Right lung (tissue), 2 donors: ENCODE measurements at regions not wholly inside any gene's neighbourhood (a gene's known extent, or its start where the extent isn't known, plus 50 kb on each side); places are given as distances from the start of the nearest gene placed in this dataset.
"Not testable (repeated sequence)": the region's sequence is repeated elsewhere in the genome, so short reads cannot be mapped to it uniquely, and the experiment has no call there.

Experiments used
- DNase-seq, 2 donors: peaks; one replicate each; pipeline ENCODE4 v3.0.0-alpha.2; 2013

DNA sequence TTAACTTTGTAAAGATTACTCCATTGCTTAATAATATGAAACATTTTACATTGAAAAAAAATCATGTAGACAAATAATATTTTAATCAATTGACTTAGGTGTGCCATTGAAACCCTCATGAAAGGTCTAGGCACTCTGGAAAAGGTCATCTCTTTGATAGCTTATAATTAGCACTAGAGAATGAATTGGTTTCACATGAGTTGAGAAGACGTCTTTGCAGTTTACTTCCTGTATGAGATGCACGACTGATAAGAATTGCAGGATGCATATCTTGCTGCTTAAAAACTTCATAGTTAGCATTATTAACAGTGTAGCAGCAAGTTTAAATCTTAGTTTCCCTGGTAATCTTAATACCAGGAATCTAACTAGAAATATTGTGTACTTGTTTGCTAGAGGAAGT lies 614.2 kb upstream of the COBL start:
- no peak for DNase-seq

DNA sequence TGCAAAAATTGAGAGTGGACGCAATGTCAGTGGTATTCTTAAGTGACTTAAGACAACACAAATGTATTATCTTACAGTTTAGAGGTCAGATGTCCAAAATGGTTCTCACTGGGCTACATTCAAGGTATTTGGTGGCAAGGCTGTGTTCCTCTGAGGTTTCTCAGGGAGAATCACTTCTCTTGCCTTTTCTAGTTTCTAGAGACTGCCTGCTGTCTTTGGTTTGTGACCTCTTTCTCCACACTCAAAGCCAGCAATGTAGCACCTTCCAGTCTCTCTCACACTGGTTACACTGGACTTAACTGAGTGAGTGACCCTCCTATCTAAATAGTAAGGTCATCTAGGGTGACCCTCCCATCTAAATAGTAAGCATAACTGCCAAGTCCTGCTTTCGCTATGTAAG lies 613.2 kb upstream of the COBL start:
- DNase-seq, result no peak

- DNase-seq, result no peak
These were observed 611.1 kb upstream of the COBL start for GRCh38 chr7:51927738-51928137.

GRCh38 chr7:51918581-51918980 lies 602.0 kb upstream of the COBL start:
- no peak for DNase-seq

DNA sequence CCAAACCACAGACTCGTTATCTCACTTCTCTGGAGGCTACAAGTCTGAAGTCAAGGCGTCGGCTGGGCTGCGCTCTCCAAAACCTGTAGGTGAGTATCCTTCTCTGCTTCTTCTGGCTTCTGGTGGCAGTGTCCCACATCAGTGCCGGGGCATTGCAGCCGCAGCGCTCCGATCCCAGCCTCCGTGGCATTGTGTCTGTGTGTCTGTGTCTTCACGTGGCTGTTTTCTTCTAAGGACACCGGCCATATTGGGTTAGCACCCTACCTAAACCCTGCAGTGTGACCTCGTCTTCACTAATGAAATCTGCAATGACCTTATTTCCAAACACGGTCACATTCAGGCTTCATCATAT lies 584.9 kb upstream of the COBL start:
- no peak for DNase-seq

DNA sequence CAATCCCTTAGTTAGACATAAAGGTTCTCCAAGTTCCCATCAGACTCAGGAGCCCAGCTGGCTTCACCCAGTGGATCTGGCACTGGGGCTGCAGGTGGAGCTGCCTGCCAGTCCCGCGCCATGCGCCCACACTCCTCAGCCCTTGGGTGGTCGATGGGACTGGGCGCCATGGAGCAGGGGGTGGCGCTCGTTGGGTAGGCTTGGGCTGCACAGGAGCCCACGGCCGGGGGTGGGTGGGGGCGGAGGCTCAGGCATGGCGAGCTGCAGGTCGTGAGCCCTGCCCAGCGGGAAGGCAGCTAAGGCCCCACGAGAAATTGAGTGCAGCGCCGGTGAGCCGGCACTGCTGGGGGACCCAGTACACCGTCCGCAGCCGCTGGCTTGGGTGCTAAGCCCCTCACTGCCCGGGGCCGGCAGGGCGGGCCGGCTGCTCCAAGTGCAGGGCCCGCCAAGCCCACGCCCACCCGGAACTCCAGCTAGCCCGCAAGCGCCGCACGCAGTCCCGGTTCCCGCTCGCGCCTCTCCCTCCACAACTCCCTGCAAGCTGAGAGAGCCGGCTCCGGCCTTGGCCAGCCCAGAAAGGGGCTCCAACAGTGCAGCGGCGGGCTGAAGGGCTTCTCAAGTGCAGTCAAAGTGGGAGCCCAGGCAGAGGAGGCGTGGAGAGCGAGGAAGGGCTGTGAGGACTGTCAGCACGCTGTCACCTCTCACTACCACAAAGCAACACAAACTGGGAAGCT lies 584.3 kb upstream of the COBL start:
- not testable (repeated sequence) for DNase-seq

DNA sequence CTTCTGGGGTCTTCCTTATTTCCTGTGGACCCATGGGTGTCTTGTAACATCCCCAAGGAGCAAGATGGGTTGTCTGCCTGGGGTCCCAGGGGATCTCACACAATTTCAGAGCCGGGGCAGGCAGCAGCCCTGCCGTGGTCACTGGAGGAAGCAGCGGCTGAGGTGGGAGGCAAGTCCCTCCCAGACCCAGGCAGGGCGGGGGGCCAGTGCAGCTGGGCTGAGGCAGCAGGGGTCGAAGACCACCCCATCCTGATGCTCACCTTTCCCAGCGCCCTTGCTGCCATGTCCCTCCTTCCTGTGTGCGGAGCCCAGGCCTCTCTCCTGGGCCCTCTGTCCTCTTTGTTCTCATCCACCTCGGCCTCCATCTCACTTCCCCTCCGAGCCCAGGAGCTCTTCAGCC lies 583.0 kb upstream of the COBL start:
- no peak for DNase-seq

DNA sequence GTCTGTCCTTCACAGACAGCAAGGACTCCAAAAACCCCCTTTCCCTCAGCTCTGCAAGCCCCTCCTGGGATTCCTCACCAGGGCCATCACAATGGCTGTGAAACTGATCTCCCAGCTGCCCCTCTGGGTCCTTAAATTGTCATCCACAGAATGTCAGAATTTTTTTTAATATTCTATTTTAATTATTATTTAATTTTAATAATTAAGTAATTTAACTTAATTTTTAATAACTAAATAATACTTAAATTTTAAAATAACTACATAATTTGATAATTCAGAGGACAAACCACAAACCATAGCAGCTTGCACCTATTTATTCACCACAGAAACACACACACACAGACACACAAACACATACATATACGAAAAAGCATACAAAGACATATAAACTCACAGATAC lies 565.8 kb upstream of the COBL start:
- DNase-seq, result no peak

GRCh38 chr7:51881309-51881708 lies 564.7 kb upstream of the COBL start:
- no peak for DNase-seq

- DNase-seq, result no peak
These were observed 562.3 kb upstream of the COBL start for GRCh38 chr7:51878865-51879264.

DNA sequence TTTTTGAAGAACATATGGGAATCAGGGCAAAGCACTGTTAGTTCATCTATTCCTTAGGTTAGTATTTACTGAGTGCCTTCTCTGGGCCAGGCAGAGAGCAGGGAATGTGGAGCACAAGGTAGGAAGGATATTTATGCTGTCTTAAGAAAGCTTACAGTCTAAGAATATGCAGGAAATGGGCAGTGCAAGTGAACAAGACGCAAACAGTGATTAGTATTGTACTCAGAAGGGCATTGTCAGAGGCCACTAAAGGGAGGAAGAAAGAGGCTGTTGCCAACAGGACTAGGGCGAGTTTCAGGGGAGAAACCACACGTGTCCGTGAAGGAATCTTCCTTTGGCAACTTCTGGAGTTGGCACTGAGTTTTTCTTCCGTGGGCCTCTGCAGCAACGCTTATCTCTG lies 552.8 kb upstream of the COBL start:
- no peak for DNase-seq

DNA sequence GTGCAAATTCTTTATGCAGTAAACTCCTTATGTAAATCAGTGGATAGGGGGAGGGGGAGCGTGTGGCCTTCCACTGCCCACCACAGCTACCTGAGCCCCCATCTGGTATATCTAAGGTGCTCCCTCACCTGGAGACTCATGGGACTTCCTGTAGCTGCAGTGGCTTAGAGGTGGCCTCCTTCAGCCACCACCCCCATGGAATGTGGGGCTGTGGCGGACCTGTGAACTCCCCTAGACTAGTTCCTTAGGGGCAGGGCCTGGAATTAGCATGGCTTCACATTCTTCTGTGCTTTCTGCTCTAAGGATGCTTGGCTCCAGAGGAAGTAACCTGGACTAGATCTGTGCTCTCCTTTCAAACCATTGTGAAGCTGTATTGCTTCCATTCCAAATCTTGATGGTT lies 550.5 kb upstream of the COBL start:
- DNase-seq, result no peak

GRCh38 chr7:51860305-51860704 lies 543.7 kb upstream of the COBL start:
- DNase-seq, result no peak

- no peak for DNase-seq
These were observed 533.5 kb upstream of the COBL start for GRCh38 chr7:51850126-51850525.

GRCh38 chr7:51847461-51848134 lies 531.0 kb upstream of the COBL start:
- DNase-seq, result no peak

DNA sequence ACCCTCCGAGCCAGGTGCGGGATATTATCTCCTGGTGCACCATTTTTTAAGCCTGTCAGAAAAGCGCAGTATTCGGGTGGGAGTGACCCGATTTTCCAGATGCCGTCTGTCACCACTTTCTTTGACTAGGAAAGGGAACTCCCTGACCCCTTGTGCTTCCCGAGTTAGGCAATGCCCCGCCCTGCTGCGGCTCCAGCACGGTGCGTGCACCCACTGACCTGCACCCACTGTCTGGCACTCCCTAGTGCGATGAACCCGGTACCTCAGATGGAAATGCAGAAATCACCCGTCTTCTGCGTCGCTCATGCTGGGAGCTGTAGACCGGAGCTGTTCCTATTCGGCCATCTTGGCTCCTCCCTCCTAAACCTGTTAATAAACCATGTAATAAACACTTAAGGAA lies 522.5 kb upstream of the COBL start:
- DNase-seq, result not testable (repeated sequence)

GRCh38 chr7:51827631-51828030 lies 511.0 kb upstream of the COBL start:
- DNase-seq, result no peak

DNA sequence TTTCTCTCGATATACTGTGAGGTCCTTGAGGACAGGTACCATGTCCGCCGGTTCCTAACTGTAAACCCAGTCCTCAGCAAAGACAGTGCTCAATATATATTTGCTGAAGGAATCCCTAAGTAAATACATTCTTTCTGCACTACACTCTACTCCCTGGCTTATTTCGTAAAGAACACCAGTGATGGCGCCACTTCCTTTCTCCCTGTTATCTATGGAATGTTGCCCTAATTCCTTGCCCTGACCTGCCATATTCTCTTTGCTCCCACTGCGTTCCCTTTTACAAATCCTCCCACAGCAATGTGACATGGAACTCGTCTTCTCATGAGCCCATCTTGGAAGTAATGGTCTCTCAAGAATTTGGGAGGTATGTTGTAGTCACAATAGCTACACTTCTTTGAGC lies 507.4 kb upstream of the COBL start:
- no peak for DNase-seq

DNA sequence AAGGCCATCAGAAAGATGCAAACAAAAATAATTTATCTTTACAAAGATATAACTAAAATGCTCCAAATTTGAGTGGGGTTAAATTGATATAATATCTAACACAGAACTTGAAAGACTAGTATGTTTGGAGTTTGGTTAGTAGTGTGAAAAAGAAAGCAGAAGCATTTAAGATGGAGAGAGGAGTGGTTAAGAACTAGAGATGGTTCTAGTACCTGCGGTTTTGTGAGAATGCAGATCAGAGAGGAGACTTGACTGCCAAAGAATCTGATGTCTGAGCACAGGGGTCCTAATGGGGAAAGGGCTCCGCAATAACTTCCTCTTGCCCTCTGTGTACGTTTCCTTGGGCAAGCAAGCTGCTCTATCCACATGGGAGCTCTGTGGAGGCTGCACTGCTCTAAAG lies 506.8 kb upstream of the COBL start:
- DNase-seq, result no peak

DNA sequence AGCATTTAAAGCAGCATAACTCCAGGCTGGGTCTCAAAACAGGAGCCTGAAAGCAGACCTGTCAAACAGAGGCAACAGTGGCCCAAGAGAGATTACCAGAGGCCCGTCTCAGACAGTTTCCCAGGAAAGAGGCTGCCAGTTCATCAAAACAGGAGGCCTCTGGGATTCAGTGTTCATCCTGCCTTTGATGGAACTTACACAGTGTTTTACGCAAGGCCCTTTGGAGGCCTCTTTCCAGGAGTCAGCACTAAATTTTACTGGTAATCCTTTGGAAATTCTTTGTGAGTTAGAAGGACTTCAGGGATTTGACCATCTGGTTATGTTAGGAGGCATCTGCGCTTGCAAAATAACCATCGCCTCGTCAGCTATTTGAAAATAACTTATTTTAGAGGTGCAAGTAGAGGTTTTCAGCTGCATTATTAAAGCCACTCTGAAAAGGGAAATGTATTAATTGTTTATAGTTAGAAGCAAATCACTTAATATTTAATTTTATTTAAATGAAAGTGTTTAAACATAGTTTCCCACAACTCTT lies 501.2 kb upstream of the COBL start:
- no peak for DNase-seq

DNA sequence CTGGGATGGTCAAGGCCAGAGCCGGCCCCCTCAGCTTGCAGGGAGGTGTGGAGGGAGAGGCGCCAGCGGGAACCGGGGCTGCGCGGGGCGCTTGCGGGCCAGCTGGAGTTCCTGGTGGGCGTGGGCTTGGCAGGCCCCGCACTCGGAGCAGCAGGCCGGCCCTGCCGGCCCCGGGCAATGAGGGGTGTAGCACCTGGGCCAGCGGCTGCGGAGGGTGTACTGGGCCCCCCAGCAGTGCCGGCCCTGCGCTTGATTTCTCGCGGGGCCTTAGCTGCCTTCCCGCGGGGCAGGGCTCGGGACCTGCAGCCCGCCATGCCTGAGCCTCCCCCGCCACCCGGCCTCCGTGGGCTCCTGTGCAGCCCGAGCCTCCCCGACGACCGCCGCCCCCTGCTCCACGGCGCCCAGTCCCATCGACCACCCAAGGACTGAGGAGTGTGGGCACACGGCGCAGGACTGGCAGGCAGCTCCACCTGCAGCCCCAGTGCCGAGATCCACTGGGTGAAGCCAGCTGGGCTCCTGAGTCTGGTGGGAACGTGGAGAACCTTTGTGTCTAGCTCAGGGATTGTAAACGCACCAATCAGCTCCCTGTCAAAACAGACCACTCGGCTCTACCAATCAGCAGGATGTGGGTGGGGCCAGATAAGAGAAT lies 489.3 kb upstream of the COBL start:
- not testable (repeated sequence) for DNase-seq

DNA sequence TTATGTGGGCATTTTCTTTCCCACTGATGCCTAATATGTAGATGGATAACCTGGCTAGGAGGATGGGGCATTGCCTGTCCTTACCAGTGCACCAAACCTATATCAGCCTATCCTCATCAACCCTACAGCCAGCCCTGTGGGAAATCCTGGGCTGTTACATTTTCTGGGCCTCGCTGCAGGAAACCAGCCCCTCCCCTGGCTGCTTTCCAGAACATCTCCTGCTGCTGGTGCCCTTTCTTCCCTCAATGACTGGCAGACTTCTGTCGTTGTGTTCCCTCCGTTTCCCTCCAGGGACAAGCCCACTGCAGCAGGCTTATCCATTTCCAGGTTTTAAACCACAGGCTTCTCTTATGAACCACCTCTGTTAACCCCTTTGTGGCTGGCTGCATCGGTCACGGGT lies 486.1 kb upstream of the COBL start:
- no peak for DNase-seq

DNA sequence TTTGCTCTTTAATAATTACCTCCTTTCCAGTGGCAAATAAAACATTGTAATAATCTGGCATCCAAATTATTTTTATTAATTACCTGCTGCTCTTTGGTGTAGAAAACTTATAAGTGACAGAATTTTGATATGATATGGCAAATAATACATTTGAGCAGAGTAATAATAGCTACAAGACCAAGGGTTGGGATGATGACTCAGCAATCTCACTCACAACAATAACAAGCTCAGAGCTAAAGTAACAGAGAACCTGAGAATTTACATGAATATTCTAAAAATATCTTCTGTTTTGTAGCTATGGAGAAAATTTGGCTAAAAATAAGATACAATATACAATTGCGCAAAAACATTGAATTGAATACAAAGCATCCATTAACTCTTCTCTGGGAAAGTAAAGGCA lies 480.8 kb upstream of the COBL start:
- DNase-seq, result no peak
